Upper lobe of right lung (tissue), 1 donor: ENCODE measurements at regions not wholly inside any gene's neighbourhood (a gene's known extent, or its start where the extent isn't known, plus 50 kb on each side); places are given as distances from the start of the nearest gene placed in this dataset.
"Not testable (repeated sequence)": the region's sequence is repeated elsewhere in the genome, so short reads cannot be mapped to it uniquely, and the experiment has no call there.

Source experiments
- ATAC-seq: fragments of 200-7000 bp; cut with Tn5 transposase; one replicate; pipeline ENCODE4 v1.9.1; 2020; ENCODE audit warnings: mild to moderate bottlenecking, moderate library complexity
- DNase-seq: peaks from one replicate; pipeline ENCODE4 v3.0.0-alpha.2; 2020
- H3K27ac ChIP-seq: fragments of 200-600 bp; one replicate; pipeline ENCODE4 v1.8.0; 2022
- H3K27me3 ChIP-seq: fragments of 200-600 bp; one replicate; pipeline ENCODE4 v1.8.0; 2022; ENCODE audit warnings: mild to moderate bottlenecking
- H3K36me3 ChIP-seq: fragments of 200-600 bp; one replicate; pipeline ENCODE4 v1.8.0; 2022
- H3K4me1 ChIP-seq: fragments of 200-600 bp; one replicate; pipeline ENCODE4 v1.8.0; 2022
- H3K4me3 ChIP-seq: fragments of 200-600 bp; one replicate; pipeline ENCODE4 v1.8.0; 2022; ENCODE audit warnings: mild to moderate bottlenecking
- H3K9me3 ChIP-seq: fragments of 200-600 bp; one replicate; pipeline ENCODE4 v1.8.0; 2022
- CTCF ChIP-seq: fragments of 200-600 bp; IDR thresholded peaks from one replicate; pipeline ENCODE4 v1.8.0; 2022; ENCODE audit warnings: antibody characterized with exemption
- intact Hi-C: fragments of 100-400 bp; cut with DNase I; formaldehyde crosslinking; loops from one replicate; pipeline ENCODE4 v1.11.0; 2022
- donor health status: DM: no; HTN: yes; CAD: no; lungs with severe emphysema.

GRCh38 chr6:27593861-27594260 lies 121.0 kb upstream of the ZNF184 start:
- no peak for DNase-seq
- intact Hi-C loops: no loop called here
- TF ChIP-seq CTCF: no peak
- Histone ChIP-seq H3K4me1 (no peaks in the 10 kb centered on the region), H3K27ac (no peak overlapping the region), H3K9me3 (no peaks in the 10 kb centered on the region), H3K27me3 (peaks cover 91% of the 10 kb centered on the region), H3K4me3 (no peak overlapping the region), H3K36me3 (no peaks in the 10 kb centered on the region)
- ATAC-seq: no peak

GRCh38 chr6:27593200-27593818 lies 120.4 kb upstream of the ZNF184 start:
- DNase-seq: no peak
- Histone ChIP-seq H3K9me3 (no peaks in the 10 kb centered on the region), H3K36me3 (no peaks in the 10 kb centered on the region), H3K27me3 (peaks cover 93% of the 10 kb centered on the region), H3K4me3 (no peak overlapping the region), H3K4me1 (no peaks in the 10 kb centered on the region), H3K27ac (no peak overlapping the region)
- no peak for TF ChIP-seq CTCF
- intact Hi-C loops: no loop called here
- ATAC-seq: no peak

GRCh38 chr6:27592481-27593199 lies 119.7 kb upstream of the ZNF184 start:
- H3K36me3 ChIP-seq: no peaks in the 10 kb centered on the region
- DNase-seq: no peak
- intact Hi-C loops: no loop called here
- no peak overlapping the region for H3K4me3 ChIP-seq
- no peak overlapping the region for H3K27ac ChIP-seq
- H3K27me3 ChIP-seq: peaks cover 89% of the 10 kb centered on the region
- no peaks in the 10 kb centered on the region for H3K4me1 ChIP-seq
- no peaks in the 10 kb centered on the region for H3K9me3 ChIP-seq
- ATAC-seq: no peak
- no peak for TF ChIP-seq CTCF

- no peaks in the 10 kb centered on the region for H3K9me3 ChIP-seq
- H3K36me3 ChIP-seq: no peaks in the 10 kb centered on the region
- no peak for TF ChIP-seq CTCF
- H3K27me3 ChIP-seq: peaks cover 84% of the 10 kb centered on the region
- ATAC-seq (no peak), DNase-seq (no peak)
- H3K27ac ChIP-seq: no peak overlapping the region
- H3K4me1 ChIP-seq: no peaks in the 10 kb centered on the region
- intact Hi-C loops: no loop called here
- H3K4me3 ChIP-seq: no peak overlapping the region
These were observed 119.0 kb upstream of the ZNF184 start for GRCh38 chr6:27591699-27592480.

- H3K4me1 ChIP-seq, DNase-seq, ATAC-seq, H3K36me3 ChIP-seq, H3K27ac ChIP-seq, intact Hi-C loops, H3K4me3 ChIP-seq, H3K9me3 ChIP-seq: not testable (repeated sequence)
- H3K27me3 ChIP-seq: peaks cover 74% of the 10 kb centered on the region
These were observed 112.4 kb upstream of the ZNF184 start for GRCh38 chr6:27585316-27585715.

- no peak for TF ChIP-seq CTCF
- Histone ChIP-seq H3K4me3 (no peak overlapping the region), H3K36me3 (no peaks in the 10 kb centered on the region), H3K27ac (no peak overlapping the region), H3K4me1 (no peaks in the 10 kb centered on the region), H3K9me3 (no peaks in the 10 kb centered on the region), H3K27me3 (peaks cover 72% of the 10 kb centered on the region)
- intact Hi-C loops: no loop called here
- DNase-seq (no peak), ATAC-seq (no peak)
These were observed 111.4 kb upstream of the ZNF184 start for GRCh38 chr6:27584326-27584725.
